CD8-positive, alpha-beta memory T cell (primary cell): ENCODE measurements at regions not wholly inside any gene's neighbourhood (a gene's known extent, or its start where the extent isn't known, plus 50 kb on each side); places are given as distances from the start of the nearest gene placed in this dataset.

Experiments used
- CTCF ChIA-PET: fragments of 350-600 bp; sonication (Branson Sonifier 250); formaldehyde crosslinking; loops from one replicate; lab custom pipeline; 2021; ENCODE audit warnings: antibody characterized with exemption; lab: Charles Lee
- POLR2A ChIA-PET: fragments of 350-600 bp; sonication (Branson Sonifier 250); formaldehyde crosslinking; loops from one replicate; lab custom pipeline; 2021; ENCODE audit warnings: antibody characterized with exemption; lab: Charles Lee
- DNase-seq, 5 donors: peaks; one replicate each; pipeline versions ENCODE4 v3.0.0 to v3.0.0-alpha.2; 2020 to 2022; ENCODE audit warnings: mixed read lengths in 1 of 5
- H3K27ac ChIP-seq: one replicate; pipeline ENCODE4 v1.7.0; 2013; ENCODE audit warnings: low read depth, mild to moderate bottlenecking, low read length, moderate library complexity
- H3K27me3 ChIP-seq: 2 replicates; pipeline ENCODE4 v1.7.0; 2013; ENCODE audit warnings: low read length, mild to moderate bottlenecking; ENCODE audit not compliant: insufficient read depth, poor library complexity, severe bottlenecking
- H3K36me3 ChIP-seq: 2 replicates; pipeline ENCODE4 v1.7.0; 2013; ENCODE audit warnings: mild to moderate bottlenecking, low read length, moderate library complexity; ENCODE audit not compliant: insufficient read depth
- H3K4me1 ChIP-seq: 2 replicates; pipeline ENCODE4 v1.7.0; 2013; ENCODE audit warnings: mild to moderate bottlenecking, low read length, moderate library complexity; ENCODE audit not compliant: insufficient read depth
- H3K4me3 ChIP-seq: 2 replicates; pipeline ENCODE4 v1.7.0; 2013; ENCODE audit warnings: mild to moderate bottlenecking, low read length
- H3K9me3 ChIP-seq: 2 replicates; pipeline ENCODE4 v1.7.0; 2013; ENCODE audit warnings: mild to moderate bottlenecking, low read length
- H3K27ac Mint-ChIP-seq, 8 donors: one replicate each; pipeline ENCODE4 v1.8.0; 2020 to 2021; ENCODE audit warnings: mixed read lengths in 8 of 8, mild to moderate bottlenecking in 6 of 8, inconsistent platforms in 3 of 8, moderate library complexity in 3 of 8
- H3K27me3 Mint-ChIP-seq, 2 donors: one replicate each; pipeline ENCODE4 v1.8.0; 2020 to 2021; ENCODE audit warnings: mixed read lengths in 2 of 2, mild to moderate bottlenecking in 1 of 2, moderate library complexity in 1 of 2
- H3K36me3 Mint-ChIP-seq, 3 donors: one replicate each; pipeline ENCODE4 v1.8.0; 2020 to 2021; ENCODE audit warnings: mixed read lengths in 3 of 3, inconsistent platforms in 1 of 3, mild to moderate bottlenecking in 1 of 3
- H3K4me1 Mint-ChIP-seq, 3 donors: one replicate each; pipeline ENCODE4 v1.8.0; 2020 to 2021; ENCODE audit warnings: mixed read lengths in 3 of 3, inconsistent platforms in 1 of 3, mild to moderate bottlenecking in 1 of 3
- H3K4me3 Mint-ChIP-seq, 7 donors: one replicate each; pipeline ENCODE4 v1.8.0; 2020 to 2021; ENCODE audit warnings: mixed read lengths in 7 of 7, mild to moderate bottlenecking in 6 of 7, moderate library complexity in 4 of 7, inconsistent platforms in 2 of 7
- H3K9me3 Mint-ChIP-seq, 5 donors: one replicate each; pipeline ENCODE4 v1.8.0; 2020 to 2022; ENCODE audit warnings: mixed read lengths in 5 of 5, mild to moderate bottlenecking in 3 of 5, moderate library complexity in 2 of 5, inconsistent platforms in 1 of 5

DNA sequence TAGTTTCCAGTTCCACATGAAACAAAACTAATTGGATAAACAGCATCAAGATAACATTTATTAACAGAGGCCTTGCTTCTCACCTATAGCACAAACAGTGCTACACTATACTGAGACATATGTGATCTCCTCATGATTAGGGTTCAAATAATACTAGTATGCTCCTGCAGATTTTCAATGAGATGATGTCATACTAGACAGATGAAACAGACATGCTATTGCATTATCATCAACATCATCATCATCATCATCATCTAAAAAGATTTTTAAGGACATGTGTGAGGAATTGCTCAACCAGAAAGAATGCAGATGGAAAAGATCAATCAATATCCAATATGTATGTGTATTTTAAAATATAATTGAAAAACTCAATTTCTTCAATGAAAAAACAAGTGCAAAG is 932.3 kb downstream of the METTL15 start:
- Mint-ChIP-seq H3K27me3 (no peaks in the 10 kb centered on the region), H3K36me3 (no peaks in the 10 kb centered on the region), H3K4me3 (no peak overlapping the region), H3K27ac (no peak overlapping the region), H3K9me3 (peaks cover 2 to 40% (median 21%) of the 10 kb centered on the region in 5 donors), H3K4me1 (no peaks in the 10 kb centered on the region)
- Histone ChIP-seq H3K36me3 (no peaks in the 10 kb centered on the region), H3K27me3 (no peaks in the 10 kb centered on the region), H3K4me1 (no peaks in the 10 kb centered on the region), H3K4me3 (no peak overlapping the region), H3K9me3 (no peaks in the 10 kb centered on the region), H3K27ac (no peak overlapping the region)
- ChIA-PET CTCF (no interaction called here), POLR2A (no interaction called here)
- DNase-seq = no peak

DNA sequence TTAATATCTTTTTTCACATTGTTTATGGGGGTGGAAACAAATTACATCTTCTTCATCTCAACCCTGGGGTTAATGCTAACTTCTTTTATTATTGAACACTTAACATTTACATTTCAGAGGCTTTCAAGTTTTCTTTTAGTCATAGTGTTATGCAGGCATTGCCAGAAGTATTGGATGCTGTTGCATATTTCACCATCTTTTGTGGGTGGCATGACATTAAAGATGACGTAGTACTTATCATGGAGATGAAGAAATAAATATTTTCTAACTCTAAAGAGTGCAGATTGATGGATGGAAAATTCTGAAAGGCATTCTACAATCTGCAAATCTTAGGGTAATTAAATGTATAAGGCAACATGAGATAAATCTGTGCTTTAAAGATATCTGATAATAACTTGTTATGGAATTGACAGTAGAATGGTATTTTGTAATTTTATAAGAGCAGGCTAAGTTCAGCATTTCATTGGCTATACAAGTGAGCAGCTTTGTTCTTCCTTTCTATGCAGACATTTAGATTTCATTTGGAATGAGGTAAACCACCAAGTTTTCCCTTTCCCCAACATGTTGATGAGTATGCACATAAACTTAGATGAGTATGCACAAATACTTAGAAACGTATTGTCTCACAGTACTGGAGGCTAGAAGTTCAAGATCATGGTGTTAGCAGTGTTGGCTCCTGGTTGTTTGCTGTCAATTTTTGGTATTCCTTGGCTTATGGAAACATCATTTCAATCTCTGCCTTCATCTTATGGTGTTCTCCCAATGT is 924.4 kb downstream of the METTL15 start:
- H3K36me3 Mint-ChIP-seq = no peaks in the 10 kb centered on the region
- H3K4me3 Mint-ChIP-seq = no peak overlapping the region
- peaks cover 9 to 52% (median 12%) of the 10 kb centered on the region in 5 donors for H3K9me3 Mint-ChIP-seq

DNA sequence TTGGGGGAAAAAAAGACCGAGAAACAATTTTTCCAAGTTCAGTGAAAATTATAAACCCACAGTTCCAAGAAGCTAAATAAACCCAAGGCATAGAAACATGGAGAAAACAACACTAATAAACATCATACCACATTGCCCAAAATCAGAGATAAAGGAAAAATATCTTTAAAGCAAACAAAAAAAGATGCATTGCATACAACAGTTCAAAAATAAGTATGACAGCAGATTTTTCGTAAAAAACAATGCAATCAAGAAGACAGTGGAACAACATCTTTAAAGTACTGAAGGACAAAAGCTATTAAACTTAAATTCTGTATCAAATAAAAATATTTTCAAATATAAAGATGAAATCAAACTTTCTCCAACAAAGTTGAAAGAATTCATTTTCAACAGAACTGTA is 921.3 kb downstream of the METTL15 start:
- H3K9me3 ChIP-seq = no peaks in the 10 kb centered on the region
- H3K4me3 Mint-ChIP-seq = no peak overlapping the region
- H3K4me1 ChIP-seq = no peaks in the 10 kb centered on the region
- no peak overlapping the region for H3K27ac ChIP-seq
- H3K36me3 Mint-ChIP-seq = no peaks in the 10 kb centered on the region
- DNase-seq = no peak
- ChIA-PET CTCF (no interaction called here), POLR2A (no interaction called here)
- H3K27me3 Mint-ChIP-seq = no peaks in the 10 kb centered on the region
- H3K4me3 ChIP-seq = no peak overlapping the region
- no peaks in the 10 kb centered on the region for H3K36me3 ChIP-seq
- peaks cover 7 to 51% (median 14%) of the 10 kb centered on the region in 5 donors for H3K9me3 Mint-ChIP-seq
- H3K27ac Mint-ChIP-seq = no peak overlapping the region
- no peaks in the 10 kb centered on the region for H3K4me1 Mint-ChIP-seq
- H3K27me3 ChIP-seq = no peaks in the 10 kb centered on the region

More for the DNA sequence above, 924.4 kb downstream of the METTL15 start:
- Mint-ChIP-seq H3K27me3 (no peaks in the 10 kb centered on the region), H3K27ac (no peak overlapping the region), H3K4me1 (no peaks in the 10 kb centered on the region)
- ChIA-PET POLR2A (no interaction called here), CTCF (no interaction called here)
- H3K27ac ChIP-seq = no peak overlapping the region
- DNase-seq = no peak
- H3K4me3 ChIP-seq = no peak overlapping the region
- no peaks in the 10 kb centered on the region for H3K36me3 ChIP-seq
- H3K4me1 ChIP-seq = no peaks in the 10 kb centered on the region
- H3K27me3 ChIP-seq = no peaks in the 10 kb centered on the region
- no peaks in the 10 kb centered on the region for H3K9me3 ChIP-seq

DNA sequence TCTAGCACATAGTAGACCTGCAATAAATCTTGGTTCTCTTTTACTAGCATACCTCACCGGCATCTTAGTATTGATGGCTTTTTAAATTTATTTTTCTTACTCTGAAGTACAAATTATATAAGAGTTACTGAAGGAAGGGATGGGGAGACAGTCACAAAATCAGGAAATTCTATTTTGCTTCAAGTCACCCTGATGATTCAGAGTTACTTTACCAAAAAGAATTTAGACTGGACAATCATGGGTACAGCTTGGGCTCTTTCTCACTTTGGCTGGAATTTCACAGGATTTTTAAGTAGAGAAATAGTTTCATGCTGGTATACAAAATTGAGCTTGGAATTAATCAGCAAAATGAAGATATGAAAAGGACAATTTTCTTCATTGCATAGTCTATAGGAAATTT is 919.2 kb downstream of the METTL15 start:
- POLR2A ChIA-PET = no interaction called here
- Mint-ChIP-seq H3K27ac (no peak overlapping the region), H3K4me3 (no peak overlapping the region)

DNA sequence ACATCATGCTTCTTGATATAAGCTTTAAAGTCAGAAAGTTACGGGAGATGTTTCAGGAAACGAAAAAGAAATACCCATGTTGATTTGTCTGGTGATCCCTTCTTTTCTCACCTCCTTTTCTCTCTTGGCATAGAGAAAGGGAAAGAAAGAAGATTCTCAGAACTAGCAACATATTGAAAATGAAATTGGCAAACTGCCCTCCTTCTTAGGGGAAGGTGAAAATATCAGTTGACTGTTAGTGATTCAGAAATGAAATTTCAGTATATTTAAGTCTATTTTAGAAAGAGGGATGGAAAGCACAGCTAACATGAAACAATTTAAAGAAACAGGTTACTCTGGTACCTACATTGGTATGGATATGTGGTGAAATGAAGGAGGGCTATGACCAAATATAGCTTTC is 918.1 kb downstream of the METTL15 start:
- Histone ChIP-seq H3K4me3 (no peak overlapping the region), H3K36me3 (no peaks in the 10 kb centered on the region), H3K4me1 (no peaks in the 10 kb centered on the region), H3K27me3 (no peaks in the 10 kb centered on the region), H3K9me3 (no peaks in the 10 kb centered on the region), H3K27ac (no peak overlapping the region)
- no peaks in the 10 kb centered on the region for H3K36me3 Mint-ChIP-seq
- CTCF ChIA-PET = no interaction called here
- H3K27ac Mint-ChIP-seq = no peak overlapping the region
- POLR2A ChIA-PET = no interaction called here
- peaks cover 11 to 45% (median 18%) of the 10 kb centered on the region in 5 donors for H3K9me3 Mint-ChIP-seq
- DNase-seq = no peak
- H3K4me1 Mint-ChIP-seq = no peaks in the 10 kb centered on the region
- no peaks in the 10 kb centered on the region for H3K27me3 Mint-ChIP-seq
- no peak overlapping the region for H3K4me3 Mint-ChIP-seq

More for the DNA sequence above, 919.2 kb downstream of the METTL15 start:
- Histone ChIP-seq H3K27me3 (no peaks in the 10 kb centered on the region), H3K9me3 (no peaks in the 10 kb centered on the region), H3K4me3 (no peak overlapping the region), H3K4me1 (no peaks in the 10 kb centered on the region), H3K27ac (no peak overlapping the region), H3K36me3 (no peaks in the 10 kb centered on the region)
- CTCF ChIA-PET = no interaction called here
- no peak for DNase-seq
- H3K9me3 Mint-ChIP-seq = peaks cover 7 to 41% (median 14%) of the 10 kb centered on the region in 5 donors
- H3K27me3 Mint-ChIP-seq = no peaks in the 10 kb centered on the region
- no peaks in the 10 kb centered on the region for H3K36me3 Mint-ChIP-seq
- no peaks in the 10 kb centered on the region for H3K4me1 Mint-ChIP-seq

DNA sequence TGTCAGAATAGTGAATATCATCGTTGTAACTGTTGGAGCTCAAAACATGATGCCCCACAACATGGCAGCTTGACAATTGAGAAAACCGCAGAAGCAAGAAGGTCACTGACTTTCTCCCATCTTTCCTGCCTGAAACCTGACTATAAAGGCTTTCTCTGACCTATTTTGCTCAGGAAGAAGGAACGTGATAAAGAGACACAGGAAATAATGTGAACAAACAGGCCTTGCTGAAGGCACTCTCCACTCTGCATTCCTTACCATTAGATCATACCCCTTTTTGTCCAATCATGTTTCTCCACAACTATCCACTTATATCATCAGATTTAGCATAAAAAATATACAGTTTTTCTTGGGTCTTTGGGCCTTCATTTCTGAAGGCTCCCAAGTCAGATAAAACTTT is 916.8 kb downstream of the METTL15 start:
- Mint-ChIP-seq H3K4me1 (no peaks in the 10 kb centered on the region), H3K4me3 (no peak overlapping the region), H3K36me3 (no peaks in the 10 kb centered on the region), H3K27me3 (no peaks in the 10 kb centered on the region), H3K9me3 (peaks cover 11 to 47% (median 18%) of the 10 kb centered on the region in 5 donors), H3K27ac (no peak overlapping the region)
- no peak for DNase-seq
- CTCF ChIA-PET = no interaction called here
- Histone ChIP-seq H3K4me1 (no peaks in the 10 kb centered on the region), H3K9me3 (no peaks in the 10 kb centered on the region), H3K36me3 (no peaks in the 10 kb centered on the region), H3K27ac (no peak overlapping the region), H3K4me3 (no peak overlapping the region), H3K27me3 (no peaks in the 10 kb centered on the region)
- POLR2A ChIA-PET = no interaction called here

DNA sequence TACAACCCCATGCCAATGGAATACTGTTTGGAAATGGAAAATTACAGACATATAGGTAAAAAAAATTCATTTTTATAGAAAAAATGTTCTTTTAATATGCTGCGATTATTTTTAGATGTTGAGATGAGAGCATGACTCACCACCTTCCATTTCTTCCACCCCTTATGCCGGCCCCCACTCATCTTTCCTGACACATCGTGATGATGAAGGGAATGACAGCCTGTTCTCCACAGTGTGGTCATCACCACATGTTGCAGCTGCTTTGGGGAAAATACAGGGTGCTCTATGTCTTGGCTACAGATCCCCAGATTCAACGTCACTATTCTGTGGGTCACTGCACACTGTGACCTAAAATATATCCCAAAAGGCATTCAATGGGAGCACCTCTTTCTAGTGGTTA is 916.2 kb downstream of the METTL15 start:
- Histone ChIP-seq H3K4me1 (no peaks in the 10 kb centered on the region), H3K9me3 (no peaks in the 10 kb centered on the region), H3K36me3 (no peaks in the 10 kb centered on the region), H3K27me3 (no peaks in the 10 kb centered on the region), H3K4me3 (no peak overlapping the region), H3K27ac (no peak overlapping the region)
- peaks cover 10 to 47% (median 18%) of the 10 kb centered on the region in 5 donors for H3K9me3 Mint-ChIP-seq
- H3K27ac Mint-ChIP-seq = no peak overlapping the region
- no peaks in the 10 kb centered on the region for H3K27me3 Mint-ChIP-seq
- ChIA-PET POLR2A (no interaction called here), CTCF (no interaction called here)
- no peaks in the 10 kb centered on the region for H3K36me3 Mint-ChIP-seq
- H3K4me1 Mint-ChIP-seq = no peaks in the 10 kb centered on the region
- DNase-seq = no peak
- no peak overlapping the region for H3K4me3 Mint-ChIP-seq

DNA sequence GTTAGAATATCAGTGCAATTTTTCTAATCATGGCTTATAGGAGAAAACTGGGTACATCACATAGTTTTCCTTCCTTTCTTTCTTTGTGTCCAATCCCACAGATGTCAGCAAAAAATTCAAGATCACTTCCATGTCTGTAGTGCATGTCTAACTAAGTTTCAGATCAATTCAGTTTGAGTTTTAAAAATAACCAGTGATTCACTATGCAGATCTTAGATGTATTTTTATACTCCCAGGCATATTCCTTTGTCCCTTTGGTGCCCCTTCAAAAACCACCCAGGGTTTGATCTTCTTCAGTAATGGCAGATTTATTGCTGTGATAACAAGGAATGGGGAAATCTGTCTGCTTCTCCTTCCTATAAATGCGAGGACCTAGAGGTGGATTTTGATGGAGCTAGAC is 915.6 kb downstream of the METTL15 start:
- H3K4me1 ChIP-seq = no peaks in the 10 kb centered on the region
- no peaks in the 10 kb centered on the region for H3K27me3 ChIP-seq
- Mint-ChIP-seq H3K27me3 (no peaks in the 10 kb centered on the region), H3K4me3 (no peak overlapping the region), H3K36me3 (no peaks in the 10 kb centered on the region), H3K27ac (no peak overlapping the region), H3K4me1 (no peaks in the 10 kb centered on the region), H3K9me3 (peaks cover 4 to 41% (median 13%) of the 10 kb centered on the region in 5 donors)
- CTCF ChIA-PET = no interaction called here
- POLR2A ChIA-PET = no interaction called here
- H3K36me3 ChIP-seq = no peaks in the 10 kb centered on the region
- DNase-seq = no peak
- no peak overlapping the region for H3K27ac ChIP-seq
- no peak overlapping the region for H3K4me3 ChIP-seq
- no peaks in the 10 kb centered on the region for H3K9me3 ChIP-seq
